MM.1S (cell line): ENCODE measurements at regions not wholly inside any gene's neighbourhood (a gene's known extent, or its start where the extent isn't known, plus 50 kb on each side); places are given as distances from the start of the nearest gene placed in this dataset.

Source experiments
- EZH2 ChIP-seq: fragments of 300-600 bp; sonication (generic); optimal IDR thresholded peaks from 2 replicates; pipeline ENCODE3; 2017; ENCODE audit warnings: low read depth, mild to moderate bottlenecking, antibody characterized with exemption, low read length, mixed read lengths
- TF ChIP-seq, protein P1 (sequence below): fragments of 300-600 bp; sonication (generic); IDR thresholded peaks from 2 replicates; pipeline ENCODE4 v1.5.1; 2016; ENCODE audit warnings: antibody characterized with exemption, low read length, mixed read lengths

GRCh38 chrX:65136424-65136823 is 160.2 kb upstream of the ZC4H2 start:
- TF ChIP-seq, protein P1, sequence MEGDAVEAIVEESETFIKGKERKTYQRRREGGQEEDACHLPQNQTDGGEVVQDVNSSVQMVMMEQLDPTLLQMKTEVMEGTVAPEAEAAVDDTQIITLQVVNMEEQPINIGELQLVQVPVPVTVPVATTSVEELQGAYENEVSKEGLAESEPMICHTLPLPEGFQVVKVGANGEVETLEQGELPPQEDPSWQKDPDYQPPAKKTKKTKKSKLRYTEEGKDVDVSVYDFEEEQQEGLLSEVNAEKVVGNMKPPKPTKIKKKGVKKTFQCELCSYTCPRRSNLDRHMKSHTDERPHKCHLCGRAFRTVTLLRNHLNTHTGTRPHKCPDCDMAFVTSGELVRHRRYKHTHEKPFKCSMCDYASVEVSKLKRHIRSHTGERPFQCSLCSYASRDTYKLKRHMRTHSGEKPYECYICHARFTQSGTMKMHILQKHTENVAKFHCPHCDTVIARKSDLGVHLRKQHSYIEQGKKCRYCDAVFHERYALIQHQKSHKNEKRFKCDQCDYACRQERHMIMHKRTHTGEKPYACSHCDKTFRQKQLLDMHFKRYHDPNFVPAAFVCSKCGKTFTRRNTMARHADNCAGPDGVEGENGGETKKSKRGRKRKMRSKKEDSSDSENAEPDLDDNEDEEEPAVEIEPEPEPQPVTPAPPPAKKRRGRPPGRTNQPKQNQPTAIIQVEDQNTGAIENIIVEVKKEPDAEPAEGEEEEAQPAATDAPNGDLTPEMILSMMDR = no peak
- no peak for TF ChIP-seq EZH2
